ENCODE measurements at regions not wholly inside any gene's neighbourhood (a gene's known extent, or its start where the extent isn't known, plus 50 kb on each side); places are given as distances from the start of the nearest gene placed in this dataset.
A peak's percentile ranks its signal among the peaks of the same experiment; 100 is the strongest.

DNA sequence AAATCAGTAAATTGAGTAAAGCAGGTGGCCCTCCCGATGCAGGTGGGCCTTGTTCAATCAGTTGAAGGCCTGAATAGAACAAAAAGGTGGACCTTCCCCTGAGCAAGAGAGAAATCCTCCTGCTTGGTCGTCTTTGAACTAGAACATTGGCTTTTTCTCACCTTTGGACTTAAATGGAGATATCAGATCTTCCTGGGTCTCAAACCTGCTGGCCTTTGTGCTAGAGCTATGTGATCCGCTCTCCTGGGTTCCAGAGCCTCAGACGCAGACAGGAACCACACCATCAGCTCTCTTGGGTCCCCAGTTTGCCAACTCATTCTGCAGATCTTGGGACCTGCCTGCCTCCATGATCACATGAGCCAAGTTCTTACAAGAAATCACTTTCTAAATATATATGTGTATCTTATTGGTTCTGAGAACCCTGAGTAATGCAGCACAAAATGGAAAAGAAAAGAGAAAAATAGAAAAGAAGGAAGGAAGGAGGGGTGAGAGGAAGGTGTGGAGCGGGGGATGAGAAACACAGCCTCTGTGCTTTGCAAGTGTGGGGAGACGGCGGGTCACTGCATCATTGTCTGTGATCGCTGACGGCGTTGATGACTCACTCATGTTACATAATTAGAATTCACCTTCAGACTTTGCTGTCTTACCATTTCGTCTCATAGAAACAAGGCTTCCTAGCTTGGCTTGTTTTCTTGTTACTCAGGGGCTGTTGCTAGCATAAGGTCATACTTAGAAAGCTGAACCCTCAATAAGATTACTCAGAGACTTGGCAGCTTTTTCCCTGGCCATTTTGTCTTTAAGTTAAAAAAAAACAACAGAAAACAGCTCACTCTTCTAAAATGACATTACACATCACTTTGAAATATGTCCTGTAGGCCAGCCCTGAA lies 85.7 kb upstream of the NEDD9 start (continued):
- TF ChIP-seq NFIC (IDR thresholded peaks at IDR 0.05; ENCODE audit: low read depth, low read length): peak; percentile 33; the same call in 1 of the 2 replicates
- TF ChIP-seq ATF7 (IDR thresholded peaks at IDR 0.05; ENCODE audit: low read depth): peak; percentile 90
- TF ChIP-seq JUNB (IDR thresholded peaks at IDR 0.05): peak; percentile 70
- TF ChIP-seq NBN (IDR thresholded peaks at IDR 0.05): peak; percentile 59; the same call in 1 of the 2 replicates
- peak; percentile 59; the same call in 1 of the 2 replicates for TF ChIP-seq MTA2 (IDR thresholded peaks at IDR 0.05; ENCODE audit: low read depth)
- TF ChIP-seq MEF2B (IDR thresholded peaks at IDR 0.05; ENCODE audit: partially characterized antibody, poor library complexity, severe bottlenecking): peak; percentile 33
- TF ChIP-seq MEF2A (IDR thresholded peaks at IDR 0.05; ENCODE audit: insufficient read depth, low read depth, low read length): 0 out of 2 replicates have a peak, but pooled peaks have one; percentile 36
- peak in 1 of 2 experiments; percentile 21; a peak in 2 of 4 replicates for TF ChIP-seq IKZF2 (IDR thresholded peaks at IDR 0.05)
- TF ChIP-seq ETV6 (conservative IDR thresholded peaks at IDR 0.05 in 1 of 2, IDR thresholded peaks at IDR 0.05 in 1 of 2; ENCODE audit: borderline replicate concordance in 1 of 2, low read depth in 1 of 2): peak in 1 of 2 experiments; percentile 63; a peak in 1 of 4 replicates
- TF ChIP-seq, protein P1, sequence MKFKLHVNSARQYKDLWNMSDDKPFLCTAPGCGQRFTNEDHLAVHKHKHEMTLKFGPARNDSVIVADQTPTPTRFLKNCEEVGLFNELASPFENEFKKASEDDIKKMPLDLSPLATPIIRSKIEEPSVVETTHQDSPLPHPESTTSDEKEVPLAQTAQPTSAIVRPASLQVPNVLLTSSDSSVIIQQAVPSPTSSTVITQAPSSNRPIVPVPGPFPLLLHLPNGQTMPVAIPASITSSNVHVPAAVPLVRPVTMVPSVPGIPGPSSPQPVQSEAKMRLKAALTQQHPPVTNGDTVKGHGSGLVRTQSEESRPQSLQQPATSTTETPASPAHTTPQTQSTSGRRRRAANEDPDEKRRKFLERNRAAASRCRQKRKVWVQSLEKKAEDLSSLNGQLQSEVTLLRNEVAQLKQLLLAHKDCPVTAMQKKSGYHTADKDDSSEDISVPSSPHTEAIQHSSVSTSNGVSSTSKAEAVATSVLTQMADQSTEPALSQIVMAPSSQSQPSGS (IDR thresholded peaks at IDR 0.05; ENCODE audit: low read length): peak; percentile 75
- TF ChIP-seq, protein P2, sequence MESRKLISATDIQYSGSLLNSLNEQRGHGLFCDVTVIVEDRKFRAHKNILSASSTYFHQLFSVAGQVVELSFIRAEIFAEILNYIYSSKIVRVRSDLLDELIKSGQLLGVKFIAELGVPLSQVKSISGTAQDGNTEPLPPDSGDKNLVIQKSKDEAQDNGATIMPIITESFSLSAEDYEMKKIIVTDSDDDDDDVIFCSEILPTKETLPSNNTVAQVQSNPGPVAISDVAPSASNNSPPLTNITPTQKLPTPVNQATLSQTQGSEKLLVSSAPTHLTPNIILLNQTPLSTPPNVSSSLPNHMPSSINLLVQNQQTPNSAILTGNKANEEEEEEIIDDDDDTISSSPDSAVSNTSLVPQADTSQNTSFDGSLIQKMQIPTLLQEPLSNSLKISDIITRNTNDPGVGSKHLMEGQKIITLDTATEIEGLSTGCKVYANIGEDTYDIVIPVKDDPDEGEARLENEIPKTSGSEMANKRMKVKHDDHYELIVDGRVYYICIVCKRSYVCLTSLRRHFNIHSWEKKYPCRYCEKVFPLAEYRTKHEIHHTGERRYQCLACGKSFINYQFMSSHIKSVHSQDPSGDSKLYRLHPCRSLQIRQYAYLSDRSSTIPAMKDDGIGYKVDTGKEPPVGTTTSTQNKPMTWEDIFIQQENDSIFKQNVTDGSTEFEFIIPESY (IDR thresholded peaks at IDR 0.05): peak; percentile 79
- TF ChIP-seq ZZZ3 (IDR thresholded peaks at IDR 0.05; ENCODE audit: control insufficient read depth, insufficient read length, low read depth): no peak

All from GM12878 (cell line).